HCEC 1CT (cell line): ENCODE measurements at regions not wholly inside any gene's neighbourhood (a gene's known extent, or its start where the extent isn't known, plus 50 kb on each side); places are given as distances from the start of the nearest gene placed in this dataset.

Experiments used
- DNase-seq: peaks from one replicate; pipeline ENCODE4 v3.0.0-alpha.2; 2017

DNA sequence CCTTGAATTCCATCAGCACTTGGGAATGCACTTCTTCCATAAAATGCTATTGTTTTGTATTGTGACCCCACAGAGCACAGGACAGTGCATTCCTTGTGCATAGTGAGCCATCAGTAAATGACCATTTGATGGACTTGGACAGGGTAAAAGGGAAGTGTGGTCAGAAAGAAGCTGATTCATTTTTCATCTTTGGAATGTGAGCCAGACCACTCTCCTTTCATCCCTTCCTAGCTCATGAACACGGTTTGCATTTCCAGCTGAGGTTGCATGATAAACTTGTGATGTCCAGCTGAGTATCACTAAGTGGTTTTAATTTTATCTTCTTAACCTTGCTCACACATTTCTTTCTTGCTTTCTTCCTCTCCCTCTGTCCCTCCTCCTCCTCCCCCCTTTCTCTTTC is 101.3 kb downstream of the NUDT12 start:
- DNase-seq, result peak; percentile 83

DNA sequence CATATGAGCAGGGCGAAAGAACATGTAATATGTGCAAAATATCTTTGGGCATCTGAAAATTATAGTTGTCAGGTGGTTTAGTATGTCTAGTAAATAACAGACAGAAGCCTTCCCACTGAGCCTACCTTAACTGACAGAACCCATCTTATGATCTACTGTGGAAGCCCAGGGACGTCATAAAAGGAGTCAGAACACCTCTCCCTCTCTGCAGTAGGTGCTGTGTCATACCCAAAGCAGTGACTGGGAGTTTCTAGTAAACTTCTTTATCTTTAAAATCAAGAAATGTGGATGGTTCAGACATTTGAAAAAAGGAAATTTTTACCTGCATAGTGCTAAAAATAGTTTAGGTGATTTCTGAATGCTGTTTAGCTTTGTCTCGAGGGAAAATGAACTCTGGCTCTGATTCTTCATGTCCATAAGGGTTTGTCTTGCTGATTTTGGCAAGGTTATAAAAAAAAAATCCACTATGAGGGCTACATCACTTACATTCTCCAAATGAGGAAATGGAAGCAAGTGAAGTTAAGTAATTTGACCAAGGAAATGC is 104.0 kb downstream of the NUDT12 start:
- no peak for DNase-seq

DNA sequence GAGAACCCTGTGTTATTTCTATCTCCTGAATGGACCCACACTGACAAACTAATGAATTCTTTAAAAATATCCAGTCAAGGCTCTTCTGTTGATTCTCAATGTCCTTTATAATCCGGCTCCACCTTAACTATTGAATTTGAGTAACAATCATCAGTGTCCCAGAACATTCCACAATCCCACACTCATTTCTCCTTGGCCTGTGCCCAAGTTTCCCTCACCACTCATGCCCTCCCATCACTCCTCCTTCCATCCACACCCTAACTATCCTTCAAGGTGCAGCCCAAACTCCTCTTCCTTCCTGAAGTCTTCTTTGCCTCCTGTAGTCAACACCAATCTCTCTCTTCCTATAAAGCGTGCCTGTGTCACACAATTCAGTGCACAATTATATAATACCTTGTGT is 106.1 kb downstream of the NUDT12 start:
- DNase-seq, result no peak

DNA sequence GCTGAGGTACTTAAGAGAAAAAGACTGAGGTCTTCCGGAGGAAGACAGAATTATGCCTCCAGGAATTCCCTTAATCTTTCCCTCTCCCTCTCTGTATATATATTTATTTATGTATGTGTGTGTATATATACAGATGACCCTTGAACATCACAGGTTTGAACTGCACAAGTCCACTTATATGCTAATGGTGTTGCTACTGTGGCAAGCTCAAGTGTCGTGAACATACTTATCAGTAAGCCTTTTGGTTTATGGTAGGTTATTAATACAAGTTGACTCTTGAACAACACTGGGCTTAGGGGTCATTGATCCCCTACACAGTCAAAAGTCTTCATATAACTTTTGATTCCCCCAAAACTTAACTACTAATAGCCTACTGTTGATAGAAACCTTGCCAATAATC is 106.8 kb downstream of the NUDT12 start:
- no peak for DNase-seq

DNA sequence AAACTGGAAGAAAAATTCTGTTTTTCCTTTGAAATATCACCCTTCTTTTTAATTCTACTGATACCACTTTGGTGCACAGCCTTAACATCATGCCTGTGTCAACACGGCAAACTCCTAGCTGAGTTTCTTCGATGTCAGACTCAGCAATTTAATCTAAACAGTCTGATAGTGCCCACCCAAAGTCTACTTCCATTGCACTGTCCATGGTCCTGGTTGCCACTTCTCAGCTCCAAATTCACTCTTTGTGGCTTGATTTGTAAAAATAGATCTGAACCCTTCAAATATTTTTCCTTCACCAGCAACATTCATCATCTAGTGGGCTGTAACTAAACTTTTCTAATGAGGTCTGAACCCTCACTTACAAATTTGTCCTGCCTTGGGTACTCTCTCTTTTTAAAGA is 107.8 kb downstream of the NUDT12 start:
- DNase-seq, result no peak

DNA sequence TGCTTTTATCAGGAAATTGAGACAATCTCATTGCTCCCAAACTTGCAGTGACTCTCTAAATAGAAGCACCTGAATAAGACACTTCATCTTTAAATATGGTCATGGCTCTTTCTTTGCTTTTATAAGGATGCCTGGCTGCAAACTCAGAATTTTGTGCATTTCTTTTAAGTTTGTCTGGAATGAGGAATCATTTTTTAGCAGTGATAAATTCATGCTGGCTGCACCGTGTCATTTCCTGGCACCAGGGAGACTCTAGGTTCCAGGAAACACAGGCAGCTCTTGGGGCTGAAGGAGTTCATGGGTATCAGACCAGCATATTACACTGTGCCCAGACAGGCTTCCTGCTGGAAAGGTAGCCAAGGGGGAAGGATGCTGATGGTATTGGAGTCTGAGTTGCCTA is 109.9 kb downstream of the NUDT12 start:
- peak; percentile 66 for DNase-seq

DNA sequence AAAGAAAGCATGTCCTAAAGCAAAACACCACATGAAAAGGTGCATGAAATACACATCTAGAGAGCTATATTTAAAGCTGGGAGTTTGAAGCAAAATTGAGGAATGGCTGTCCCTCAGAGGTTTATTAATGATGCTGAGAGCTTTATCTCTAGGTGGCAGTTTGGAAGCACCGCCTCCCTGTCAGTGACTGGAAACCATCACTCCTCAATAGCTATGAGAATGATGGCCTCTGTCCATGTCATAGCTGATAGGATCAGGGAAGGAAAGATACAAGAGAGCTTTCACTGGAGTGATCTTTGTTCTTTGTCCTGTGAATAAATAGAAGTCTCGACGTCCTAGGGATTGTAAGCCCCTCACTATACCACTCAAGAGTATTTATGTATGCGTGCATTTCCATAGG is 110.5 kb downstream of the NUDT12 start:
- no peak for DNase-seq

DNA sequence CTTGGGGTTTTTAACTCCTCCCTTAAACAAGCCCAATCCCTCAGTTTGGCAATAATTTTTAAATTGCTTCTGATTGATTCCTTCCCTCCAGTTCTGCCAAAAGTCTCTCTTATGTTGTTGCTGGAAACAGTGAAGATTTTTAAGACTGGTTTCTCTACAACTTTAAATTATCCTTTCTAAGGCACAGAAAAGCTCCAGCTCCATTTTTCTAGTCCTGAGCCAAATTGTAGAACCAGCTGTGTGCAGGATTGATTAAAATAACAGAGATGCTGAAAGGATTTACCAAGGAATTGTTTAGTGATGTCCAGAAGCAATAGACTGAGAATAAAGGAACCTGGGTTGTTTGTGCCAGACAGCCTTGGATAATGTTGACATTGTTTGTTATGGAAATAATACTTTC is 111.3 kb downstream of the NUDT12 start:
- DNase-seq, result no peak

DNA sequence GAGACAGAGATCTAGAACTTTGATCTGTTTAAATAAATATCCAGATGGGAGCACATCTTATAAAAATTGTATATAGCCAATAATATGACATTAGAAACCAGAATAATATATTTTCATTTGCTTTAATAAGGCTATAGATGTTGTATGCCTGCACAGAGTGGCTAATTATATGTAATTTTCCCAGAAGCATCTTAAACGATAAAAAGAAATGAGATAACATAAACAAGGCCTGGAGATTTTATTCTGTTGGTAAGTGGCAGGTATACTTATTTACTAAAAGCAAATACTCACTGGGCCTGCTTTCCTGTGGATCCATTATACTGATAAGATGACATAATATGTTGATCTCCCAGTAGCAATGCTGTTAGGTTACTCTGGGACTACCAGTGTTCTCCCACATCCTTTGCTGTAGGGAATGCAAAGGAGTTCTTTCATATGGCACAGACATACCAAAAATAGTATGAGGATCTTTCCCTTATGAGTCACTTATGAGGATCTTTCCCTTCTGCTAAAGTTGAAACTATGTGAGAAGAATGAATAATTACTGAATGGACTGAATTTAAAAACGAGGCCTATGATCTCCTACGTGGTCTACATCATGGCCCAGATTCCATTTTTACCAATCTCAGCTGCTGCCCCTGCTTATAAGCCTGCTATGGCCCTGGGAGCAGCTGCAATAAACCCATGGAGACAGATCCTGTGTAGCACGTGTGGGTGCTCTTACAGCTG is 112.1 kb downstream of the NUDT12 start:
- peak; percentile 96 for DNase-seq

DNA sequence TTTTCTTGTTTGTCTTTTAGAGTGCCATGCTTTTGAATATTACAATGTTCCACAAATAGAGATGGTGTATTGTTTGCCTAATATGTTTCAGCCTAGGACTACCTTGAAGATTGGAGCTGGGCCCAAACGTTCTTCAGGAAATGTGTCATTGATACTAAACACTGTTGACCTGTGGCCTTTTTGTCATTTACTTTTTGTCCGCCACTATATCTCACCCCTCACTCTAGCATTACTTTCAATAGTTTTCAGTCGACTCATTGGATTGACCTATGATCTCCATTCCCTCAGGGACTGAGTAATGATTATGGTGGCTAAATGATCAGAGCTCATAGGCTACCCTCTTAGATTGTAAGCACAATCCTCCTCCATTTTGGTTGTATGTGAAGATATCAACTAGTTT is 115.8 kb downstream of the NUDT12 start:
- peak; percentile 74 for DNase-seq

DNA sequence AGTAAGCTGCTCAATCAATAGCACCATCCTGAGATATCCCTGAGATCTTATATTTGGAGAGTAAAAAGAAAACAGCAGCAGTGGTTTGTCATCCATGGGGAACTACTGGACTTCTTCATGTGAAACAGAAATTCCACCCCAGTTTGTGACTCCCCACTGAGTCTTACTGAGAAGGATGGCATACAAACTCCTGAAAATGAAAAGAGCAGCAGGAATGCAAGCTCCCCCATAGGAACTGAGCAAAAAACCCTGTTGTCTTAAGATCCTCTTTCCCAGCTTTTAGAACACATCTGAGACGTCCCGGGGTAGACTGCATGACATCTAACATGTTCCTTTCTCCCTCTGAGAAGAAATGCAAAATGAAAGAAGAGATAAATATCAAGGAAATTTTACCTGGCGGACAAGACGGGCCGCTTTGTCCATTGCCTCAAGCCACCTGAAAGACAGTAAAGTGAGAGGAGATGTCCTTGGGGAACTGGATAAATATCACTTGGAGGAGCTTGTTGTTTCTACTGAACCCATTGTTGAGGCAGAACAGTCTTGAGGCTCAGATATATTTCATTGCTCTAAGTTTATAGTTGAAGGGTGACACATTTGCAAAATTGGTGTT is 117.1 kb downstream of the NUDT12 start:
- no peak for DNase-seq

DNA sequence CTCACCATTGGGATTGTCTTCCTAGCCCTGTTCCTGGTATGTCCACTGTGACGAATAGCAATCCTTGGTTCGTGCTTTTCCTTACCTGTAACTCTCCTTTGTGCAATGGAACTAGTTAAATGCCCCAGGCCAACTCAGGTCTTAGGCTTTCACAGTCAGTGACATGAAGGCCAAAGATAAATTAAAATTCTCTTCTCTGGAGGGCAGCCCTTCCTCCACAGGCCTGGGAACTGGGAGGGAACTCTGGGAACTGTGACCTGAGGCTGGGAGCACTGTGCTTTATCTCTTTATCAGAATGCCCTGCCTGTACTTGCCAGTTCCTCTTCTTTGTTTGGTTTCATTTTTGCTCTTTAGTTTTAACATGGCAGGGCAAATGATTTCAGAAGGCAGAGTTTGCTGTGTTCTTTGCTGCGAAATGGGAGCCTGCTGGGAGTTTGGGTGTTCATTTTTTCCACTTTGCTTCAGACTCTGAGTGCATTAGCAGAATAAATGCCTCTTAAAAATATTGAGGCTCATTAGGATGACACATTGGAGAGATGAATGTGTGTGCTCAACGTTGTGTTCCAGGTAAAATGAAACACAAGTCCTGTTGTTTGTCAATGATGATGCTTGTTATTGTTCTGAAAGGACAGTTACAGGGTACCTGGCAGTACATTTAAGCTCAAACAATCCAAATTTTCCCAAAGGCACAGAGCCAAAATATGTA is 118.1 kb downstream of the NUDT12 start:
- DNase-seq, result no peak

DNA sequence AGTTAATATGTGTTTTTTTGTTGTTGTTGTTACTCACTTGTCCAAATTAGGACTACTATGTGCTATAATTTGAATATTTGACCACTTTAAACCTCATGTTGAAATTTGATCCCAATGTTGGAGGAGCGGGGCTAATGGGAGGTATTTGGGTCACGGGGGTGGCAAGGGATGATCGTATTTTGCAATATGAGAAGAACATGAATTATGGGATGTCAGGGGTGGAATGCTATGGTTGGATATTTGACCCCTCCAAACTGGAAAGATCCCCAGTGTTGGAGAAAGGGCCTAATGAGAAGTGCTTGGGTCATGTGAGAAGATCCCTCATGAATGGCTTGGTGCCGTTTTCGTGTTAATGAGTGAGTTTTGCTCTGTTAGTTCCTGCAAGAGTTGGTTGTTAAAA is 119.8 kb downstream of the NUDT12 start:
- no peak for DNase-seq

DNA sequence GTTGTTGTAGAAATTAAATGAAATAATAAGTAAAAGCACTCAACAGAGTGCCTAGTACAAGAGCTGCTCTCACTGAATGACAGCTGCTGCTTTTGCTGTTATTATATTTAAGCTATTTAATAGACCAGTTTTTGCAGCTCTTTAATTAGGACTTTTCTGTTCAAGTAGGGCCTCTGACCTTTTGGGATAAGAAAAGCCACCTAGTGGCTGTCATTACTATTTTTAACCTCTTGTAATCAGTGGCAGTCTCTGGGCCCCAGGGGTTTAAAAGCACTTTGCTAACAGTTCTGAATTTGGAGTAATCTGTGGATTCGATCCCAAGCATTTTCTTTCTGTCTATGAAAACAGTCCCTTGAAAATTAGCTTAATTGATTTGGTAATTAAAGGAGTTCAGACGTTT is 121.1 kb downstream of the NUDT12 start:
- peak; percentile 21 for DNase-seq

DNA sequence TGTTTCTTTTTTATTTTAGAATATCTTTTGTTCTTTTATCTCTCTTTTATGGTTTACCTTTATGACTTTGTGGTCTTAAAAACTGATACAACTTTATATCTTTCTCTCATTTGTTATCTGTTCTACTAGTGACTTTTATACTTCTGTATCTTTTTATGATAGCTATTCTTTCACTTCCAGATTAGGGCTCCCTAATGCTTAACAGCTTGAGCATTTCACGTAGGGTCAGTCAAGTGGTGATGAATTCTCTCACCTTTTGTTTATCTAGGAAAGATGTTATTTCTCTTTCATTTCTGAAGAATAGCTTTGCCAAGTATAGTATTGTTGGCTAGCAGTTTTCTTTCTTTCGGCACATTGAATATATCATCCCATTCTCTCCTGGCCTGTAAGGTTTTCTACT is 123.6 kb downstream of the NUDT12 start:
- DNase-seq, result no peak

DNA sequence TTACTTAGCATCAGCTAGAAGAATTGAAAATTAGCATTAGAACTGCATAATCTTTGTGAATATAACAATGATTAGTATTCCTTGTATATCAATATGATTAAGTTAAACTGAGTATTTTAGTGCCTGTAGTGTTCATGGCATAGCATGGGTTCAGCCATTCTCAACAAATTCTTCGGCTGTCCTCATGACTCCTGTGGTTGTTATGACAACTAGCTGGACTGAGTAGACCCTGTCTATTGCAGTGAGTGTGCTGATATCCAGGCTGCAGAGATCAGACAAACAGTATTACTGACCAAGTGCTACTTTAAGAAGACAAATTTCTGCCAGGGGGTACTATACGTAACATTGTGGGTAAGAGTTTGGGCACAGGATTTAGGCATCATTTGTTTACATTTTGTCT is 125.9 kb downstream of the NUDT12 start:
- DNase-seq, result no peak

DNA sequence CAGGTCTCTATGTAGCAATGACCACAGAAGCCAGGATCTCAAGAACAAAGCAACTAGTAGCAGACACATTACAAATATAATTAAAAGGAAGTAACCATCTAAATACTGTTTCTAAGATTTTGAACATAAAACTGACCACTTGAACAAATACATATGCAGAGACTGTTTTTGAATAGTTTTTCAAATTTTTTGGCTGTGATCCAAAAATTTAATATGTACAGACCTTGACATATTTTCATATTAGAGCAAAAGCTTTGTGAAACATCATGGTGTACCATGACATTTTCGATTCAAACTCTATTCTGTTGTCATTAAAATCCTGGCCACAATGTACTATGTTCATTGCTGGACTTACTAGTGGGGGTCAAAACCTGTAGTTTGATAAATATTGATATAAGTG is 126.5 kb downstream of the NUDT12 start:
- DNase-seq, result no peak

DNA sequence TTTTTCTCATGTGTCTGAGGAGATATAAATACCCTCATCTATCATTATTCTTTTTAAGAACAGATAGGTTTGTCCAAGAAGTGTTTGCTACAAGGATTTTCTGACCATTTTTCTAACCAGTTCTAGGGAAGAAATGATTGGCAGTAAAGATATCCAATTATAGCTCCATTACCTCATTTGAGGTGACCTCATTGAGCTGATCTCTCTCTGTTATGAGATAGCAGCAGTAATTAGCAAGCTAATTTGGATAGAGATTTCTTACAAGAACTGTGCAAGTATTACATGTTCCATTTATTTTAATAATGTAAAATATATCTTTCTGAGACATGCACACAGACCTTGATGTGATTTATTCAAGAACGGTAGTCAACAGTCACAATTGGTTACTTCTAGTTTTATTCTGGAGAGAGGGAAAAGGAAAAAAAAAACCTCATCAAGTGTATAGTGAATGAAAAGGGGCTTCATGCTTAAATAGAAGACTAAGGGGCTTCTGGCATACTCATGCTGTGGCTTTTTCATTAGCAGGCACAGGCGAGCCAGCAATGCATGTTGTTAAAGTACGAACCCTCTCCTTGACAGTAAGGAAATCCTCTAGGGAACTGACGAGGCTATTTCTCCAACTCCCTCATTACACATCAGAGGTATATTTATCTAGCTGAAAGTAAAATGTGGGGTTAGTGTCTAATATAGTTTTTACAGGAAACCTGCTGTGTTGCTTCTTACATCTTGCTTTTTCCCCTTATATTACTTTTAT is 127.3 kb downstream of the NUDT12 start:
- DNase-seq, result no peak

DNA sequence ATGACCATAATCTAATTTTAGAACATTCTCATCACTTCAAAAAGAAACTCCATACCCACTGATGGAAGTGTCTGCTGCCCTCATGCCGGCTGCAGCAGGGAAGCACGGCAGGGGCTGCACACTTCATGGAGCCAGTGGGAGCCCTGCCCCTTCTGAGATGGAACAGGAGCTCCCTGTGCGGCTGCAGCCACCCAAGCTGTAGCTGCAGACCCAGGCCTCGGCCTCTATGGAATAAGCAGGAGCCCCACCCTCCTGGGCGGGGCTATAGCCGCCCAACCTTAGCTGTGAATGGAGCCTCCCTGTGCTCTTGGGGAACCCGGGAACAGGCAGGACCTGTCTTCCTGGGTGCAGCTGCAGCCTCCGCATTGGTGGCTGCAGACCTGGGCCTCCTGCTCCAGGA is 128.5 kb downstream of the NUDT12 start:
- no peak for DNase-seq

DNA sequence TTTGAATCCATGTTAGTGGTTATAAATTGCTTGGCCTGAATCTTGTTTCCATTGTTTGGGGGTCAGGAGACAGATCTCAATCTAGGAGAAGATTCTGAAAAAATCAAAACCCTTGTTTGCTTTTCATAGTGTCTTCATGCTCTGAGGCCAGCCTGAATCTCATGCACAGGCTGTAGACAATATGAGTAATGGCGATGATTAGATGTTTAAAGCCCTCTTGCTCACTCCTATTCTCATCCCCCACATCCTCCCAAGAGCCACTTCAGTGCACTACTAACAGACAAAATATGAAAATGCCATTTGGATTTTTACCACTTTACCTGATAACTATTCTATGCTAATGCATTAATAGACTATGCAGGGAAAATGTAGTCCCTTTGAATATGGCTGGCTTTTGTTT is 129.4 kb downstream of the NUDT12 start:
- DNase-seq, result peak; percentile 80

DNA sequence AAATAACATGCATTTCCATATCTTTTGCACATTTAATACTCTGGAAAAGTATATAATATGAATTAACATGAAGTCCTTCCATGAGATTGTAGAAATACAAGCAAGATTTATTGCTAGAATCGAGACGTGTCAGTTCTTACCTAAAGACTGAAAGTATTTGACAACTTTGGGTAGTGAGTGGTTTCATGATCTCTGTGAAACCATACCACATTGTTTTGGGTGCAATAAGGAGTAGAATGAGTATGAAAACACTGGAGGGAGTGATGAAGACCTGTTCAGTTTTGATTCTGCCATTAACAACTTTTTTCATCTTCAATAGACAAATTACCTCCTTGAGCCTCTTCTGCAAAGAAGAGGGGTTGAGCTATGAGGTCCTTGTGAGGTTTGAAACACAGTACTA is 133.7 kb downstream of the NUDT12 start:
- no peak for DNase-seq

DNA sequence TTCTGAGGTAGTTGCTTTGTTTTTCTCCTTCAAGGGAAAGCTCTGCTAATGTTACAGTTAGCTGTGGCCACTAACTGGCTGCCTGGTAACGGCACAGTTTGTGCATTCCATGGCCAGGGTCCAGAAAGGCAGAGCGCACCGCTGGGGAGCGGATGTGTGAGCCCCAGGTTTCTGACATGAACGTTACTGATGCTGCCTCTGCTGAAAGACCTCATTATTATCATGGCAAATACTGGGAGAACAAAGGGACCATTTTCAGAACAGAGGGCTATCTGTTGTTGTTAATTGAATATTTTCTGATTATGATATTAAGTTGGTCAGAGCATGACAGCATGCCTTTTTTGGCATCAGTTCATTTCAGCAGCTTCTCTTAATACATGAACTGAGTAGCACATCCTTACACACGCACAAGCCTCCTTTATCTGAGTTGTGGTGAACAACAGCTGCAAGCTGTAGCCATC is 134.1 kb downstream of the NUDT12 start:
- DNase-seq, result no peak

DNA sequence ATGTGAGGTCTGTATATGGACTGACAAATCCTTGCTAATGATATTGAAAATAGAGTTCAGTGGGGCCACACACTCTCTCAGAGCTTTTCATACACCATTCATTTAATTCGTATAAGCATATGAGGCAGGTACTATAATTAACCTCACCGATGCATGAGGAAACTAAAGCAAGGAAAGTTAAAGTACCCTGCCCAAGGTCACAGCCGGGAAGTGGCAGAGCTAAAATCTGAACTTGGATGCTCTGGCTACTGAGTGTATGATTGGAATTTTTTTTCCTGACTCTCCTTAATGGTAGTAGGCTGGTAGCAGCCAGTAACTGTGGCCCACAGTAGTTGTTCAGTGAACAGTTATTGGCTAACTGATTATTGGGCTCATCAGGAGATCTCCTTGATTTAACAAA is 135.3 kb downstream of the NUDT12 start:
- DNase-seq, result no peak
